HCT116 (cell line): ENCODE measurements at regions not wholly inside any gene's neighbourhood (a gene's known extent, or its start where the extent isn't known, plus 50 kb on each side); places are given as distances from the start of the nearest gene placed in this dataset.

Experiments used
- ATAC-seq: fragments of 200-7000 bp; cut with Tn5 transposase; 2 replicates; pipeline ENCODE4 v1.9.1; 2020; ENCODE audit warnings: mild to moderate bottlenecking, moderate library complexity
- BruUV-seq: library from RNA; stranded (reverse); fragments of 400-500 nt; replicated peaks from 2 replicates; lab custom pipeline; 2021; lab: Mats Ljungman, UMichigan
- CTCF ChIA-PET: fragments of 300-600 bp; sonication (Branson Sonifier 250); formaldehyde crosslinking; loops from one replicate; lab custom pipeline; 2021; ENCODE audit warnings: antibody characterized with exemption; lab: Charles Lee
- POLR2A ChIA-PET: fragments of 300-600, 350-600 bp; sonication (Branson Sonifier 250); formaldehyde crosslinking; loops from one replicate; lab custom pipeline; 2021; ENCODE audit warnings: antibody characterized with exemption; lab: Charles Lee
- RAD21 ChIA-PET, 2 experiments: fragments of 300-600 bp; sonication (Branson Sonifier 250); formaldehyde crosslinking; loops; one replicate each; lab custom pipeline; 2023; ENCODE audit warnings: low total read pairs in 2 of 2; ENCODE audit not compliant: uncharacterized antibody in 2 of 2, unreplicated experiment in 2 of 2, low non-redundant PET in 1 of 2; lab: Charles Lee
- DNase-seq: peaks from one replicate; pipeline ENCODE4 v3.0.0-alpha.2; 2010; ENCODE audit warnings: low read depth, low spot score
- H2AFZ ChIP-seq: fragments of 200-600 bp; shearing (Covaris generic), sonication (generic); 2 replicates; pipeline ENCODE4 v1.6.1; 2017; ENCODE audit warnings: low read depth, mixed run types, mixed read lengths, antibody characterized with exemption, low read length; ENCODE audit not compliant: poor library complexity, severe bottlenecking
- H3K27ac ChIP-seq: 2 replicates; pipeline ENCODE4 v1.5.1; 2012; ENCODE audit warnings: low read depth, low read length
- H3K27me3 ChIP-seq: fragments of 200-600 bp; sonication (generic); 2 replicates; pipeline ENCODE4 v1.6.1; 2016; ENCODE audit warnings: mixed run types, low read length, mixed read lengths; ENCODE audit not compliant: insufficient read depth
- H3K36me3 ChIP-seq, 2 experiments: fragments of 200-500 bp in 1 of 2; fragments of 200-600 bp in 1 of 2; sonication (Bioruptor generic) in 1 of 2; sonication (generic) in 1 of 2; 2 replicates each; pipeline versions ENCODE4 v1.5.1 to v1.6.1; 2014 to 2016; ENCODE audit warnings: low read length in 2 of 2, inconsistent platforms in 1 of 2, mixed read lengths in 1 of 2, mixed run types in 1 of 2; ENCODE audit not compliant: insufficient read depth in 2 of 2, control insufficient read depth in 1 of 2
- H3K4me1 ChIP-seq, 2 experiments: fragments of 200-600 bp in 1 of 2; sonication (generic) in 1 of 2; 2 replicates each; pipeline versions ENCODE4 v1.5.1 to v1.6.1; 2012 to 2017; ENCODE audit warnings: low read length in 2 of 2, inconsistent platforms in 1 of 2, mild to moderate bottlenecking in 1 of 2, mixed read lengths in 1 of 2, mixed run types in 1 of 2, moderate library complexity in 1 of 2; ENCODE audit not compliant: insufficient read depth in 2 of 2, control insufficient read depth in 1 of 2
- H3K4me2 ChIP-seq: fragments of 200-600 bp; sonication (generic); 2 replicates; pipeline ENCODE4 v1.6.1; 2017; ENCODE audit warnings: mixed run types, low read length, mixed read lengths
- H3K4me3 ChIP-seq, 2 experiments: fragments of 200-600 bp in 1 of 2; sonication (generic) in 1 of 2; replicated peaks in 1 of 2; 2 replicates each; pipeline ENCODE4 v1.5.1; 2011 to 2016; ENCODE audit warnings: low read length in 2 of 2, control low read depth in 1 of 2, low read depth in 1 of 2, mild to moderate bottlenecking in 1 of 2, mixed read lengths in 1 of 2, mixed run types in 1 of 2
- H3K79me2 ChIP-seq: fragments of 200-600 bp; sonication (generic); 2 replicates; pipeline ENCODE4 v1.6.1; 2017; ENCODE audit warnings: mild to moderate bottlenecking, mixed run types, low read length, moderate library complexity, mixed read lengths; ENCODE audit not compliant: insufficient read depth
- H3K9ac ChIP-seq: fragments of 200-600 bp; sonication (generic); 2 replicates; pipeline ENCODE4 v1.6.1; 2016; ENCODE audit warnings: low read length, mixed read lengths
- H3K9me2 ChIP-seq: fragments of 200-600 bp; sonication (generic), shearing (Covaris generic); 2 replicates; pipeline ENCODE4 v1.6.1; 2017; ENCODE audit warnings: mixed run types, mild to moderate bottlenecking, moderate library complexity; ENCODE audit not compliant: insufficient read depth
- H3K9me3 ChIP-seq, 2 experiments: fragments of 200-500 bp in 1 of 2; fragments of 200-600 bp in 1 of 2; sonication (Bioruptor generic) in 1 of 2; sonication (generic) in 1 of 2; 2 replicates each; pipeline ENCODE4 v1.6.1; 2014 to 2017; ENCODE audit warnings: low read length in 2 of 2, mixed read lengths in 2 of 2, inconsistent platforms in 1 of 2, low read depth in 1 of 2, mild to moderate bottlenecking in 1 of 2, mixed run types in 1 of 2, moderate library complexity in 1 of 2; ENCODE audit not compliant: control insufficient read depth in 1 of 2, insufficient read depth in 1 of 2
- H4K20me1 ChIP-seq: fragments of 200-600 bp; sonication (generic), shearing (Covaris generic); 2 replicates; pipeline ENCODE4 v1.6.1; 2017; ENCODE audit warnings: mixed run types, mild to moderate bottlenecking, moderate library complexity; ENCODE audit not compliant: insufficient read depth
- ATF3 ChIP-seq: IDR thresholded peaks from 2 replicates; pipeline ENCODE4 v1.6.1; 2012
- CTCF ChIP-seq, 3 experiments: fragments of 200-600 bp in 1 of 3; sonication (generic) in 1 of 3; IDR thresholded peaks in 2 of 3; conservative IDR thresholded peaks in 1 of 3; 2 replicates each; pipeline ENCODE4 v1.5.1; 2012 to 2017; ENCODE audit warnings: low read depth in 2 of 3, low read length in 2 of 3, antibody characterized with exemption in 1 of 3, borderline replicate concordance in 1 of 3, control low read depth in 1 of 3, mild to moderate bottlenecking in 1 of 3, mixed read lengths in 1 of 3, mixed run types in 1 of 3, moderate library complexity in 1 of 3; ENCODE audit not compliant: insufficient read depth in 1 of 3
- ELF1 ChIP-seq: IDR thresholded peaks from 2 replicates; pipeline ENCODE4 v1.6.1; 2012; ENCODE audit warnings: low read depth, borderline replicate concordance
- EZH2 ChIP-seq: fragments of 200-600 bp; sonication (generic); IDR thresholded peaks from 2 replicates; pipeline ENCODE4 v1.6.1; 2017; ENCODE audit warnings: antibody characterized with exemption, mixed run types
- POLR2A ChIP-seq: IDR thresholded peaks from 2 replicates; pipeline ENCODE4 v1.7.0; 2011; ENCODE audit warnings: borderline replicate concordance; ENCODE audit not compliant: insufficient read depth, insufficient read length; ENCODE audit errors: extremely low read depth
- POLR2AphosphoS5 ChIP-seq: IDR thresholded peaks from 2 replicates; pipeline ENCODE4 v1.6.1; 2011; ENCODE audit warnings: mild to moderate bottlenecking, low read depth, low read length, moderate library complexity
- RAD21 ChIP-seq: IDR thresholded peaks from 2 replicates; pipeline ENCODE4 v1.6.1; 2012; ENCODE audit warnings: low read depth, mild to moderate bottlenecking
- REST ChIP-seq: IDR thresholded peaks from 2 replicates; pipeline ENCODE4 v1.6.1; 2012; ENCODE audit warnings: low read depth
- SRF ChIP-seq: IDR thresholded peaks from 2 replicates; pipeline ENCODE4 v1.6.1; 2012; ENCODE audit warnings: low read depth
- ZNF274 ChIP-seq: fragments of 200-500 bp; sonication (Bioruptor generic); IDR thresholded peaks from 2 replicates; pipeline ENCODE4 v1.6.1; 2014; ENCODE audit warnings: mild to moderate bottlenecking, low read depth, low read length, inconsistent platforms
- intact Hi-C: fragments of 100-400 bp; cut with micrococcal nuclease; formaldehyde crosslinking; loops from 2 replicates; pipeline ENCODE4 v1.10.0; 2022

GRCh38 chr4:37068580-37068979 lies 176.0 kb upstream of the NWD2 start:
- Histone ChIP-seq H3K9ac (no peak overlapping the region), H3K27ac (no peak overlapping the region), H3K9me2 (no peaks in the 10 kb centered on the region), H3K36me3 (no peaks in the 10 kb centered on the region), H3K4me2 (no peak overlapping the region), H3K79me2 (no peaks in the 10 kb centered on the region), H3K4me1 (no peaks in the 10 kb centered on the region), H3K27me3 (no peaks in the 10 kb centered on the region), H4K20me1 (no peaks in the 10 kb centered on the region), H3K9me3 (no peaks in the 10 kb centered on the region), H2AFZ (no peak overlapping the region), H3K4me3 (no peak overlapping the region)
- no TSS peak for BruUV-seq
- intact Hi-C loops: loop anchor here (10.0 kb wide), 1 partner anchor 316 kb away; no protein-coding TSS in a partner anchor
- DNase-seq (no peak), ATAC-seq (peak; percentile 67; the same call in 1 of the 2 replicates)
- ChIA-PET POLR2A (no interaction called here), CTCF (interaction anchor here (0.7 to 1.0 kb wide), 2 partner anchors 22 to 321 kb away, joined by 3 to 5 read pairs; no protein-coding TSS in a partner anchor), RAD21 (interaction anchor here in 1 of 2 experiments (0.7 kb wide), 1 partner anchor 12 kb away, joined by 3 read pairs; no protein-coding TSS in a partner anchor)
- TF ChIP-seq RAD21: peak; percentile 15; the same call in 1 of the 2 replicates
- TF ChIP-seq CTCF (IDR thresholded peaks at IDR 0.05 in 2 of 3, conservative IDR thresholded peaks at IDR 0.05 in 1 of 3; ENCODE audit: borderline replicate concordance in 1 of 3, insufficient read depth in 1 of 3, low read depth in 2 of 3, low read length in 2 of 3): peak in 2 of 3 experiments; percentile 48 to 50; a peak in 3 of 6 replicates
- TF ChIP-seq POLR2A: no peak

- CTCF ChIA-PET: no interaction called here
- RAD21 ChIA-PET: interaction anchor here in 1 of 2 experiments (0.6 kb wide), 1 partner anchor 371 kb away, joined by 3 read pairs; no protein-coding TSS in a partner anchor
- H4K20me1 ChIP-seq: no peaks in the 10 kb centered on the region
- intact Hi-C loops: no loop called here
- no peaks in the 10 kb centered on the region for H3K9me2 ChIP-seq
- no peaks in the 10 kb centered on the region for H3K9me3 ChIP-seq
- H3K4me1 ChIP-seq: no peaks in the 10 kb centered on the region
- no peaks in the 10 kb centered on the region for H3K27me3 ChIP-seq
- POLR2A ChIA-PET: no interaction called here
- DNase-seq (no peak), ATAC-seq (no peak)
- H3K9ac ChIP-seq: no peak overlapping the region
- TF ChIP-seq ATF3: no peak
- TF ChIP-seq SRF: no peak
- no peak for TF ChIP-seq RAD21
- TF ChIP-seq POLR2AphosphoS5: no peak
- no peak for TF ChIP-seq ZNF274
- no peak for TF ChIP-seq REST
- no peak for TF ChIP-seq CTCF (IDR thresholded peaks at IDR 0.05 in 2 of 3, conservative IDR thresholded peaks at IDR 0.05 in 1 of 3; ENCODE audit: borderline replicate concordance in 1 of 3, insufficient read depth in 1 of 3, low read depth in 2 of 3, low read length in 2 of 3)
- TF ChIP-seq EZH2: no peak
- no peak for TF ChIP-seq ELF1
- no peak overlapping the region for H3K4me3 ChIP-seq
- no peaks in the 10 kb centered on the region for H3K36me3 ChIP-seq
- no peak overlapping the region for H3K27ac ChIP-seq
- no peaks in the 10 kb centered on the region for H3K79me2 ChIP-seq
- no peak overlapping the region for H3K4me2 ChIP-seq
- BruUV-seq: no TSS peak
- H2AFZ ChIP-seq: no peak overlapping the region
These were observed 174.5 kb upstream of the NWD2 start for GRCh38 chr4:37070041-37070440.
